Umbilical cord (tissue), 1 donor: ENCODE measurements at regions not wholly inside any gene's neighbourhood (a gene's known extent, or its start where the extent isn't known, plus 50 kb on each side); places are given as distances from the start of the nearest gene placed in this dataset.
"Not testable (repeated sequence)": the region's sequence is repeated elsewhere in the genome, so short reads cannot be mapped to it uniquely, and the experiment has no call there.

ENCODE experiments used
- DNase-seq: peaks from one replicate; pipeline ENCODE4 v3.0.0-alpha.2; 2015; ENCODE audit warnings: low spot score

- no peak for DNase-seq
These were observed 158.8 kb downstream of the NDUFA10 start for GRCh38 chr2:239866350-239866749.

GRCh38 chr2:239865856-239866255 lies 159.3 kb downstream of the NDUFA10 start:
- DNase-seq, result not testable (repeated sequence)

- no peak for DNase-seq
These were observed 160.0 kb downstream of the NDUFA10 start for GRCh38 chr2:239865059-239865639.

GRCh38 chr2:239864247-239865058 lies 160.7 kb downstream of the NDUFA10 start:
- no peak for DNase-seq

- no peak for DNase-seq
These were observed 162.5 kb downstream of the NDUFA10 start for GRCh38 chr2:239862613-239863012.

GRCh38 chr2:239858179-239858578 lies 167.0 kb downstream of the NDUFA10 start:
- peak; percentile 14 for DNase-seq

- DNase-seq, result no peak
These were observed 167.6 kb downstream of the NDUFA10 start for GRCh38 chr2:239857591-239857990.

GRCh38 chr2:239856620-239857285 lies 168.4 kb downstream of the NDUFA10 start:
- DNase-seq, result no peak

GRCh38 chr2:239855863-239856587 lies 169.1 kb downstream of the NDUFA10 start:
- DNase-seq, result no peak

- DNase-seq, result no peak
These were observed 170.5 kb downstream of the NDUFA10 start for GRCh38 chr2:239854596-239854995.

- no peak for DNase-seq
These were observed 171.3 kb downstream of the NDUFA10 start for GRCh38 chr2:239853706-239854327.

GRCh38 chr2:239853121-239853520 lies 172.0 kb downstream of the NDUFA10 start:
- no peak for DNase-seq

GRCh38 chr2:239852272-239852671 lies 172.9 kb downstream of the NDUFA10 start:
- DNase-seq, result no peak

- DNase-seq, result no peak
These were observed 178.1 kb downstream of the NDUFA10 start for GRCh38 chr2:239846789-239847676.

GRCh38 chr2:239845968-239846367 lies 179.2 kb downstream of the NDUFA10 start:
- DNase-seq, result no peak

GRCh38 chr2:239839306-239839705 lies 185.8 kb downstream of the NDUFA10 start:
- no peak for DNase-seq

- DNase-seq, result no peak
These were observed 188.9 kb downstream of the NDUFA10 start for GRCh38 chr2:239836021-239836765.

- no peak for DNase-seq
These were observed 190.1 kb downstream of the NDUFA10 start for GRCh38 chr2:239835056-239835455.

- DNase-seq, result no peak
These were observed 191.0 kb downstream of the NDUFA10 start for GRCh38 chr2:239834143-239834542.
